ENCODE measurements at regions not wholly inside any gene's neighbourhood (a gene's known extent, or its start where the extent isn't known, plus 50 kb on each side); places are given as distances from the start of the nearest gene placed in this dataset.
A peak's percentile ranks its signal among the peaks of the same experiment; 100 is the strongest.

DNA sequence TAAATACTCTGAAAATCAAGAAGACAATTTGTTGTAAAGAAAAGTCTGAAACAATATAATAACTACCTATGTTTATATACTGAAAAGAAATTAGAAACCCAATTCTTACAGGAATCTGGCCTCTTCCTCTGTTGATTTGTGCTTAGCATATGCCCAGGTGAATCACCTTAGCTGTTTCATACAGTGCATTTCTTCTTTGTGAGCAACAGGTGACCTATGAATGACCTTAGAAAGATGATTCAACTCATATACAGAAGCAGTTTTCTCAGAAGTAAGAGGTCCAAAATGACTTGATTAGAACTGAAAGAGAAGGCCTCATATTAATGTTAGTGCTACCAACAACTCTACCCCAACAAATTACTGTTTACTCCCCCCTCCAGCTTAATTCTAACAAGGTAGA is 419.5 kb upstream of the ID4 start:
- Histone ChIP-seq H3K36me3 (ENCODE audit: insufficient read depth, low read length) (no peaks in the 10 kb centered on the region), H3K4me2 (ENCODE audit: low read length) (peak overlapping the region; percentile 13), H3K4me1 (ENCODE audit: control insufficient read depth, insufficient read depth, low read length) (peaks cover 30% of the 10 kb centered on the region), H3K9me3 (replicated peaks; ENCODE audit: low read length) (peaks cover 7% of the 10 kb centered on the region), H3K4me3 (ENCODE audit: low read length) (no peak overlapping the region), H3K9ac (ENCODE audit: low read depth, low read length) (peak overlapping the region; percentile 10), H3K27me3 (ENCODE audit: control insufficient read depth, insufficient read depth, low read length) (no peaks in the 10 kb centered on the region)

DNA sequence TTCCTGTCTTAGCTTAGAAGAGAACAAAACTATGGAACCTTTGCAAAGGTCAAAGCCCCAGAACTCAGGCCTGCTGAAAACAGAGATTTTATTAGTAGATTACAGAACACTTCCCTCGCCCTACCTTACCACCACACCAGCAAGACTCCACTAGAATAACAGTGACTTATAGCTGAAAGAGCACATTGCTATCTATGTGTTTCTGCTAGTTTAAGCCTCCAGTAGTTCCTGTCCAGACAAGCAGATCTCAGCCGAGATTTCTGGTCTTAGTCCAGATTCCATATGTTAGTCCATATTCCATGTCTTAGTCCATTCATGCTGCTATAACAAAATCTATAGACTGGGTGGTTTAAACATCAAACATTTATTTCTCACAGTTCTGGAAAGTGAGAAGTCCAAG is 412.3 kb upstream of the ID4 start:
- Histone ChIP-seq H3K27me3 (ENCODE audit: control insufficient read depth, insufficient read depth, low read length) (no peaks in the 10 kb centered on the region), H3K9me3 (replicated peaks; ENCODE audit: low read length) (no peaks in the 10 kb centered on the region), H3K4me2 (ENCODE audit: low read length) (no peak overlapping the region), H3K9ac (ENCODE audit: low read depth, low read length) (no peak overlapping the region), H3K36me3 (ENCODE audit: insufficient read depth, low read length) (no peaks in the 10 kb centered on the region), H3K4me3 (ENCODE audit: low read length) (no peak overlapping the region), H3K4me1 (ENCODE audit: control insufficient read depth, insufficient read depth, low read length) (no peaks in the 10 kb centered on the region)

DNA sequence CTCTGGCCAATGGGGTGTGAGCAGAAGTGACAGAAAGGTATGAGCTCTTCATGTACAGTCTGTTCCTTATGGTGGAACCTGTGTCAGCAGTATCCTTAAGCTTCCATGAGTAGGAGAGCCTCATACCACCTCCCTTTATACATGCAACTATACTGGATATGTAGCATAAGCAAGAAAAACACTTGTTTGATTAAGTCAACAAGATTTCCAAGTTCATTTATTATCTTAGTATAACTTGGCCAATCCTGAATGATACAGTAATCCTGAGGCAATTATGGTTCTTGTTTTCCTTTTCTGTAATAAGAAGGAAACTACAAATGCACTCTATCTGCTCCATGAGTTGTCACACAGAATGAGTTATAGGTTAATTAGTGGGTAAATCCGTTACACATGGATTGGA is 409.6 kb upstream of the ID4 start:
- no peaks in the 10 kb centered on the region for H3K36me3 ChIP-seq (ENCODE audit: insufficient read depth, low read length)
- H3K9me3 ChIP-seq (replicated peaks; ENCODE audit: low read length): no peaks in the 10 kb centered on the region
- no peak overlapping the region for H3K4me3 ChIP-seq (ENCODE audit: low read length)
- H3K9ac ChIP-seq (ENCODE audit: low read depth, low read length): no peak overlapping the region
- H3K4me2 ChIP-seq (ENCODE audit: low read length): no peak overlapping the region
- no peaks in the 10 kb centered on the region for H3K27me3 ChIP-seq (ENCODE audit: control insufficient read depth, insufficient read depth, low read length)
- H3K4me1 ChIP-seq (ENCODE audit: control insufficient read depth, insufficient read depth, low read length): peaks cover under 1% of the 10 kb centered on the region

DNA sequence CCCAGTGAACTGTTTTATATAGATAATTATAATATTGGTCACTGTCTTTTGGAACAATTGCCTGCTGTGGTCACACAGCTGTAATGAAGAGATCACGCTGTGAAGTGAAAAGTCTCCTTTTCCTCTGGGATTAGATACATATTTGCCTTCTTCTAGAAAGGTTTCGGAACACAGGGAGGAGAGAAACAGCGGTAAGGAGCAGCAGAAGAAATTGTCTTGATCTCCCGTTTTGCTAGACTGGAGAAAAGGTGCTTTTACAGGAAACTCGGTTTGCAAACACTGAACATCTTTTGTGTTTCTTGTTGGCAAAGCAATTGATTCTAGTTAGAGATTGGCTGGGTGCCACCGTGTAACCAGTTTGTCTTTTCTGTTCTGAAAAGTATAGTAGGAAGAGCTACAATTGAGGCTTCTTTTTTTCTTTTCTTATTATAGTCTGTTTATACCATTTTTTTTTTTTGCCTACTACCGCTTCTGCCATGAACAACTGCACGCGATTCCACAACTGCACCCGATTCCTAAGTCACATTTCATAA is 404.1 kb upstream of the ID4 start:
- Histone ChIP-seq H3K9ac (ENCODE audit: low read depth, low read length) (no peak overlapping the region), H3K4me3 (ENCODE audit: low read length) (no peak overlapping the region), H3K4me2 (ENCODE audit: low read length) (peak overlapping the region; percentile 30), H3K36me3 (ENCODE audit: insufficient read depth, low read length) (no peaks in the 10 kb centered on the region), H3K4me1 (ENCODE audit: control insufficient read depth, insufficient read depth, low read length) (peaks cover 7% of the 10 kb centered on the region), H3K9me3 (replicated peaks; ENCODE audit: low read length) (no peaks in the 10 kb centered on the region), H3K27me3 (ENCODE audit: control insufficient read depth, insufficient read depth, low read length) (no peaks in the 10 kb centered on the region)

DNA sequence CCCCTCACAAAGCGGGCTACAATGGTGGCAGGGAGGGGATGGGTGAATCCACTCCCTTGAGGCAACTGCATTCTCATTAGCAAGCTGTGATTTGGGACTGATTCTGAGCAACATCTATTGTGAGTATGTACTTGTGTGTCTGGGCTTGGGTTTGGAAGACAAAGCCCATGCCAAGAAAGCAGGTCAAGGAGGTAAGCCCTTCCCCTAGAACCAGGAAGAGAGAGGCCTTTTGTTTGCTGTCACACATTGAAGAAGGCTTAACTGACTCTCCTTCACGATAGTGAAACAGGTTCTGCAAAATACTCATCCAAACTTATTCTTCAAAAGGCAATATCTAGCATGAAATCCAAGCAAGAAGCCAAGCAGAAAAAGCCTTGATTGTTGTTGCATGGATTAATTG is 403.1 kb upstream of the ID4 start:
- Histone ChIP-seq H3K4me2 (ENCODE audit: low read length) (no peak overlapping the region), H3K9ac (ENCODE audit: low read depth, low read length) (no peak overlapping the region), H3K4me3 (ENCODE audit: low read length) (no peak overlapping the region), H3K36me3 (ENCODE audit: insufficient read depth, low read length) (no peaks in the 10 kb centered on the region), H3K4me1 (ENCODE audit: control insufficient read depth, insufficient read depth, low read length) (peaks cover 7% of the 10 kb centered on the region), H3K9me3 (replicated peaks; ENCODE audit: low read length) (no peaks in the 10 kb centered on the region), H3K27me3 (ENCODE audit: control insufficient read depth, insufficient read depth, low read length) (no peaks in the 10 kb centered on the region)

DNA sequence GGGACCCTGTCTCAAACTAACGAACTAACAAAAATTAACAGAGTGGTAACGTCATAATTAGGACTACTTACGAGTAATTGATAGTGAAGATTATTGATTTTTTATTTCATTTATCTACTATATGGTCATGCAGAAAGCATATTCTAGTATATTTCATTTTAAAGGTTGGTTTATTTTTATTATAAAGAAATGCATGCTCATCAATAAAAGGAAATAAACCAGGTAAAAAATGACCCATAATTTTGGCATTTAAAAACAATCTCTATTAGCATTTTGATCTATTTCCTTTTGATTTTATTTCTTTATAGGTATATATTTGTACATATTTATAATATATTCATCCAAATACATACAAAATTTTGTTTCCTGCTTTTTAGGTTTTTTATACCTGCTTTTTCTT is 401.4 kb upstream of the ID4 start:
- no peaks in the 10 kb centered on the region for H3K36me3 ChIP-seq (ENCODE audit: insufficient read depth, low read length)
- H3K9me3 ChIP-seq (replicated peaks; ENCODE audit: low read length): no peaks in the 10 kb centered on the region
- no peak overlapping the region for H3K9ac ChIP-seq (ENCODE audit: low read depth, low read length)
- H3K27me3 ChIP-seq (ENCODE audit: control insufficient read depth, insufficient read depth, low read length): no peaks in the 10 kb centered on the region
- no peak overlapping the region for H3K4me3 ChIP-seq (ENCODE audit: low read length)
- H3K4me1 ChIP-seq (ENCODE audit: control insufficient read depth, insufficient read depth, low read length): peaks cover 7% of the 10 kb centered on the region
- H3K4me2 ChIP-seq (ENCODE audit: low read length): no peak overlapping the region

DNA sequence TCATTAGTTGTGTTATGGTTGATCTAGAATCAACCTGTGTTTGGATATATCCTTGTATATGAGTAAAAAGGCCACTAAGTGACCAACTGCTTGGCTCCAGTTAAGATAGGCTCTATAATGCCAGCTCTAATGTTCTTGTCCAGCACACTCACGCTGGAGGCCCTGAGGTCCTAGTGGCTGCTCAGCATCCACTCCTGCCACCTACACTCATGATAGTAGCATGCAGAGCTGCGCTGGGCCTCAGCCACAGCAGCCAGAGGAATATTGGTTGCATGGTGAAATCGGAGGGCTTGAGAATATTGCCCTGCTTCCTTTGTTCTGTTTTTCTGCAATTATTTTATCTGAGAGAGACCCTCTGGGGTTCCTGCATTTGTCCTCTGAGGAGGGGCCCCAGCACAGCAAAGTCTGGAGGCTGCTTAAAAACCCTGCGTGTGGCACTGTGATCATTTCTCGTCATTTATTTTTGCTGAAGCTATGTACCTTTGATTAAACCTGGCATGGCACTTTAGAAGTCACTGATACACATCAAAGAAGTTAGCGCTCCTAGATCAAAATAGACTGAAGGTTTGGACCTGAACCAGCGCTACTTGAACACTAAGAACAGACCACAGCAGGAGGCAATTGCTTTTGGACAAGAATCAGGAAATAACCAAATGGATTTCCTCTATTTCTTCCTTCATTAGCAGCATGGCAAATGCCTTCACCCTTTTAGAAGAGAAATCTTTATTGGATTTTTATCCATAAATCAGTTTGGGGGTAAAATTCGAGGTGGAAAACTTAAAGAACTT is 398.4 kb upstream of the ID4 start:
- no peaks in the 10 kb centered on the region for H3K36me3 ChIP-seq (ENCODE audit: insufficient read depth, low read length)
- H3K27me3 ChIP-seq (ENCODE audit: control insufficient read depth, insufficient read depth, low read length): no peaks in the 10 kb centered on the region
- H3K4me2 ChIP-seq (ENCODE audit: low read length): no peak overlapping the region
- H3K4me3 ChIP-seq (ENCODE audit: low read length): no peak overlapping the region
- H3K4me1 ChIP-seq (ENCODE audit: control insufficient read depth, insufficient read depth, low read length): no peaks in the 10 kb centered on the region
- no peak overlapping the region for H3K9ac ChIP-seq (ENCODE audit: low read depth, low read length)
- H3K9me3 ChIP-seq (replicated peaks; ENCODE audit: low read length): no peaks in the 10 kb centered on the region

DNA sequence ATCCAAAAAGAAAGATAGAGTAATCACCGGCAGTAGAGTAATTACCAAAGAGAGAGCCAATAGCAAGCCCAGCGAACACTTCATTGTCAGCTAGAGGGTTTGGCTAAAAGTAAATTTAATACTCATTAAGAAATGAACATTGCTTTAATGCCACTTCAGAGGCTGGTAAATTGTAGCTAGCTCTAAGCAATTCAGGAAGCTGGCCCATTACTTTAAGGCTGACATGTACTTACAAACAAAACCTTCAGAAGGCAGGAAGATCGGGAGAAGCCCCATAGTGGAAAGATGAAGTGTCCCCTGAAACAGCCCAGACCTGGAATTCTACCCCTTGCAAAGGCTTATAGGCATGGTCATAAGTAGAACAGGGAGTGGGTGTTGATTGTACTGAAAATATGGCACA is 396.6 kb upstream of the ID4 start:
- Histone ChIP-seq H3K36me3 (ENCODE audit: insufficient read depth, low read length) (no peaks in the 10 kb centered on the region), H3K9me3 (replicated peaks; ENCODE audit: low read length) (no peaks in the 10 kb centered on the region)

DNA sequence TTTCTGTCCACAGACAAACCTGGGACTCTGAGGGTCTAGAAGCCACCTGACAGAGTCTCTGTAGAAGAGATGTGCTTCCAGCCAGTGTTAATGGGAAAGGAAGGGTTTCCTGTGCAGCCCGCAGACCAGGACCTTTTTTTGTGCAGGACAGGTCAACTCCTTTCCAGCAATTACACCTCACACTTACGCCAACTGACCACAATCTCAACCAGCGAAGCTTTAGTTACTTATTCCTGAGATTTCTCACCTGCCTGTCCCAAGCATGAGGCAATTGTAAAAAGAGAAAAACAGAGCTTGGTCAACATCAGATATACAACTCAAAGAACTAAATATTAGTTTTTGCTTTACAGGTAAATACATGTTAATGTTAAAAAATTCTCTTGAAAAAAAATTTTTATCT is 393.8 kb upstream of the ID4 start:
- Histone ChIP-seq H3K36me3 (ENCODE audit: insufficient read depth, low read length) (no peaks in the 10 kb centered on the region), H3K4me3 (ENCODE audit: low read length) (no peak overlapping the region)

More for the DNA sequence above, 396.6 kb upstream of the ID4 start:
- H3K4me3 ChIP-seq (ENCODE audit: low read length): no peak overlapping the region
- H3K9ac ChIP-seq (ENCODE audit: low read depth, low read length): no peak overlapping the region
- peaks cover 3% of the 10 kb centered on the region for H3K4me1 ChIP-seq (ENCODE audit: control insufficient read depth, insufficient read depth, low read length)
- no peaks in the 10 kb centered on the region for H3K27me3 ChIP-seq (ENCODE audit: control insufficient read depth, insufficient read depth, low read length)
- H3K4me2 ChIP-seq (ENCODE audit: low read length): no peak overlapping the region

DNA sequence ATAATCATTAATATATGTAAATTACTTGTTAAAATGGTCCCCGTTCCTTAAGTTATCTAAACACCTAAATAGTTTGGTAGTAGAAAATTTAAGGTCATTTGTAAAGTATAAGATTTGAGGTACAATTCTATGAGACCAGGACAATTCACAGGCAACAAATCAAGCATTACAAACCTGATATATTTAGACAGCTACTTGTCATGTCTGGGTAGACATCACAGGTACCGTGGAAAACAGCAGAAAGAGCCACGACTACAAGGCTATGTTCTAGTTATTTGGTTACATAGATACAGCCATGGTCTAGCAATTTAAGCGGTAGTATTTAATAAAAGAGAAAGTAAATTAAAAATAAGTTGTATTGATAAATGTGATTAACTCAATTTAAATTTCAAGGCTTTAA is 393.1 kb upstream of the ID4 start:
- H3K4me2 ChIP-seq (ENCODE audit: low read length): no peak overlapping the region
- no peak overlapping the region for H3K9ac ChIP-seq (ENCODE audit: low read depth, low read length)
- peaks cover 3% of the 10 kb centered on the region for H3K4me1 ChIP-seq (ENCODE audit: control insufficient read depth, insufficient read depth, low read length)
- H3K36me3 ChIP-seq (ENCODE audit: insufficient read depth, low read length): no peaks in the 10 kb centered on the region
- no peaks in the 10 kb centered on the region for H3K9me3 ChIP-seq (replicated peaks; ENCODE audit: low read length)
- no peaks in the 10 kb centered on the region for H3K27me3 ChIP-seq (ENCODE audit: control insufficient read depth, insufficient read depth, low read length)
- H3K4me3 ChIP-seq (ENCODE audit: low read length): no peak overlapping the region

More for the DNA sequence above, 393.8 kb upstream of the ID4 start:
- no peaks in the 10 kb centered on the region for H3K9me3 ChIP-seq (replicated peaks; ENCODE audit: low read length)
- no peak overlapping the region for H3K4me2 ChIP-seq (ENCODE audit: low read length)
- H3K9ac ChIP-seq (ENCODE audit: low read depth, low read length): no peak overlapping the region
- H3K4me1 ChIP-seq (ENCODE audit: control insufficient read depth, insufficient read depth, low read length): peaks cover 3% of the 10 kb centered on the region
- no peaks in the 10 kb centered on the region for H3K27me3 ChIP-seq (ENCODE audit: control insufficient read depth, insufficient read depth, low read length)

DNA sequence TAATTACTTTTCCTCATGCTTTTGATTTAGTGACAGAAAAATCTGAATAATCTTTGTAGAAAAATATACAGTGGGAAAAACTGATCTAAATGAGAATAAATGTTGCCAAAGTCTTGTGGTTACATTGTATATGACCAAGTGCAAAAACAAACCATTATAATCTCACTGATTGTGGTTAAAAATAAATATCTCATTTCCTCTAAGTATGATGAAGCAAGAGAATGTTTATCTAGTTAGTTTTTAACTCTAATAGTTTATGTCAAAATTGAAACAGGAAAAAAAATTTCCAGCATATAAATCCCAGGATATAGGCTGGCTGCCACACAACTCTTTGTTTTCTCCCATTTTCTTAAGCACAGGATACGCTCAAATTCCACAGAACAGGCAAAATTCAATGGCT is 392.7 kb upstream of the ID4 start:
- H3K4me1 ChIP-seq (ENCODE audit: control insufficient read depth, insufficient read depth, low read length): peaks cover 3% of the 10 kb centered on the region

DNA sequence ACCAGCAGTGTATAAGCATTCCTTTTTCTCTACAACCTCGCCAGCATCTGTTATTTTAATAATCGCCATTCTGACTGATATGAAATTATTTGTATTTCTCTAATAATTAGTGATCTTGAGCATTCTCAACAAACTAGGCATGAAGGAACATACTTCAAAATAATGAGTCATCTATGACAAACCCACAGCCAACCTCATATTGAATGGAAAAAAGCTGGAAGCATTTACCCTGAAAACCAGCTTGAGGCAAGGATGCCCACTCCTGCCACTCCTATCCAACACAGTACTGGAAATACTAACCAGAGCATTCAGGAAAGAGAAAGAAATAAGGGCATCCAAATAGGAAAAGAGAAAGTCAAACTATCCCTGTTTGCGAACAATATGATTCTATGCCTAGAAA is 390.6 kb upstream of the ID4 start:
- Histone ChIP-seq H3K27me3 (ENCODE audit: control insufficient read depth, insufficient read depth, low read length) (no peaks in the 10 kb centered on the region), H3K4me2 (ENCODE audit: low read length) (no peak overlapping the region), H3K4me3 (ENCODE audit: low read length) (no peak overlapping the region), H3K9ac (ENCODE audit: low read depth, low read length) (no peak overlapping the region), H3K9me3 (replicated peaks; ENCODE audit: low read length) (no peaks in the 10 kb centered on the region), H3K4me1 (ENCODE audit: control insufficient read depth, insufficient read depth, low read length) (peaks cover 3% of the 10 kb centered on the region), H3K36me3 (ENCODE audit: insufficient read depth, low read length) (no peaks in the 10 kb centered on the region)

More for the DNA sequence above, 392.7 kb upstream of the ID4 start:
- H3K27me3 ChIP-seq (ENCODE audit: control insufficient read depth, insufficient read depth, low read length): no peaks in the 10 kb centered on the region
- no peak overlapping the region for H3K9ac ChIP-seq (ENCODE audit: low read depth, low read length)
- no peaks in the 10 kb centered on the region for H3K9me3 ChIP-seq (replicated peaks; ENCODE audit: low read length)
- no peaks in the 10 kb centered on the region for H3K36me3 ChIP-seq (ENCODE audit: insufficient read depth, low read length)
- H3K4me2 ChIP-seq (ENCODE audit: low read length): no peak overlapping the region
- H3K4me3 ChIP-seq (ENCODE audit: low read length): no peak overlapping the region

Data from skeletal muscle satellite cell (primary cell).